GM10248 (cell line): ENCODE measurements at regions not wholly inside any gene's neighbourhood (a gene's known extent, or its start where the extent isn't known, plus 50 kb on each side); places are given as distances from the start of the nearest gene placed in this dataset.

ENCODE experiments used
- CTCF ChIA-PET: fragments of 300-600 bp; sonication (Branson Sonifier 250); formaldehyde crosslinking; extraction: SDS; loops from one replicate; lab custom pipeline; 2021; ENCODE audit warnings: antibody characterized with exemption; lab: Yijun Ruan, JAX
- POLR2A ChIA-PET: fragments of 350-650 bp; sonication (Branson Sonifier 250); formaldehyde crosslinking; extraction: SDS; loops from one replicate; lab custom pipeline; 2020; ENCODE audit warnings: antibody characterized with exemption; lab: Yijun Ruan, JAX
- DNase-seq: peaks from one replicate; pipeline ENCODE4 v3.0.0; 2012; ENCODE audit errors: extremely low spot score
- CTCF ChIP-seq: IDR thresholded peaks from 2 replicates; pipeline ENCODE4 v1.5.1; 2012; ENCODE audit warnings: mild to moderate bottlenecking, low read depth; ENCODE audit errors: extremely low read depth, missing control alignments, control extremely low read depth

- no peak for TF ChIP-seq CTCF
- ChIA-PET CTCF (interaction anchor here (1.3 to 1.9 kb wide), 2 partner anchors 9 to 18 kb away, joined by 3 read pairs; no protein-coding TSS in a partner anchor), POLR2A (no interaction called here)
- no peak for DNase-seq
These were observed 127.3 kb upstream of the WDR1 start for GRCh38 chr4:10243856-10244255.

- DNase-seq: no peak
- POLR2A ChIA-PET: no interaction called here
- CTCF ChIA-PET: interaction anchor here (1.4 to 1.5 kb wide), 2 partner anchors 34 to 63 kb away, joined by 3 to 4 read pairs; no protein-coding TSS in a partner anchor
- no peak for TF ChIP-seq CTCF
These were observed 124.1 kb upstream of the WDR1 start for GRCh38 chr4:10240691-10241090.

GRCh38 chr4:10239982-10240654 lies 123.5 kb upstream of the WDR1 start:
- no peak for TF ChIP-seq CTCF
- CTCF ChIA-PET: interaction anchor here (1.4 to 1.6 kb wide), 3 partner anchors 34 to 63 kb away, joined by 3 to 5 read pairs (median 4); no protein-coding TSS in a partner anchor
- POLR2A ChIA-PET: no interaction called here
- no peak for DNase-seq

GRCh38 chr4:10237131-10237530 lies 120.5 kb upstream of the WDR1 start:
- CTCF ChIA-PET: interaction anchor here (1.4 kb wide), 1 partner anchor 31 kb away, joined by 3 read pairs; no protein-coding TSS in a partner anchor
- no peak for DNase-seq
- POLR2A ChIA-PET: no interaction called here
- TF ChIP-seq CTCF: no peak

- no peak for TF ChIP-seq CTCF
- no peak for DNase-seq
- ChIA-PET CTCF (no interaction called here), POLR2A (no interaction called here)
These were observed 115.5 kb upstream of the WDR1 start for GRCh38 chr4:10232114-10232513.

- TF ChIP-seq CTCF: no peak
- no peak for DNase-seq
- POLR2A ChIA-PET: no interaction called here
- CTCF ChIA-PET: no interaction called here
These were observed 110.2 kb upstream of the WDR1 start for GRCh38 chr4:10226756-10227155.
